GM08714 (cell line): ENCODE measurements at regions not wholly inside any gene's neighbourhood (a gene's known extent, or its start where the extent isn't known, plus 50 kb on each side); places are given as distances from the start of the nearest gene placed in this dataset.

ENCODE experiments used
- H3K4me3 ChIP-seq: fragments of 200-500 bp; sonication (Bioruptor generic); 2 replicates; pipeline ENCODE4 v1.5.1; 2014; ENCODE audit warnings: mild to moderate bottlenecking, low read length, inconsistent platforms
- ZNF274 ChIP-seq: IDR thresholded peaks from 2 replicates; pipeline ENCODE4 v1.6.1; 2012; ENCODE audit warnings: mild to moderate bottlenecking, low read depth, low read length

DNA sequence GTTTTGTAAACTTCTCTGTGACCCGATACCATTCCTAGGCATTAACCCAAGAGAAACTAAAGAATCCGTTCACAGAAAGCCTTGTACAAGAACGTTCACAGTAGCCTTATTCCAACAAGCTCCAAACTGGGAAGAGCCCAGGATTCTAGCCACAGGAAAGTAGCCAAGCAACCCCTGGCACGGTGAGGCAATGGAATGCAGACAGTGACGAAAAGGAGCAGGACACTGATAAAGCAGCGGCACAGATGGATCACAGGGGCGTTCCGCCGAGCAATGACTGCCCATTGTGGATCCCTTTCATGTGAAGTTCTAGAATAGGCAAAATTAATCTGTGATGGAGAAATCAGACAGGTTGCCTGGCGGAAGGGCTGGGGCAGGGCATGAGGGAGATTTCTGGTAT lies 198.7 kb upstream of the CHRNA7 start:
- no peak for TF ChIP-seq ZNF274
- H3K4me3 ChIP-seq: no peak overlapping the region

DNA sequence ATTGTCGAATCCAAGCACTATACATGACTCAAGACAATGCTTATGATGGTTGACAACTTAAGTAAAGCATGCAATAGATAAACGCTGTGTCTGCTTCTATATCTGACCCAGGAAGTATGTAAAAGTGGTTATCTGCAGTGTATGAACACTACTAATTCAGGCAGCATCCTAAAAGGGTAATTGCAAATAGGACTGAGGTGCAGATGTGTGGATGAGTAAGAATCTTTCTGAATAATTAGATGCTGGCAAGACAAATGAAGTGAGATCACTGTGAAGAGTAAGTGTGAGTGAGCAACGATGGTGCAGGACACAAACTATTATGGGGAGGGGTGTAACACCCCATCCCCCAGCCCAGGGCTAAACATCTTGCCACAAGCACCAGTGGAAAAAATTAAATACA lies 195.7 kb upstream of the CHRNA7 start:
- no peak for TF ChIP-seq ZNF274
- H3K4me3 ChIP-seq: no peak overlapping the region

DNA sequence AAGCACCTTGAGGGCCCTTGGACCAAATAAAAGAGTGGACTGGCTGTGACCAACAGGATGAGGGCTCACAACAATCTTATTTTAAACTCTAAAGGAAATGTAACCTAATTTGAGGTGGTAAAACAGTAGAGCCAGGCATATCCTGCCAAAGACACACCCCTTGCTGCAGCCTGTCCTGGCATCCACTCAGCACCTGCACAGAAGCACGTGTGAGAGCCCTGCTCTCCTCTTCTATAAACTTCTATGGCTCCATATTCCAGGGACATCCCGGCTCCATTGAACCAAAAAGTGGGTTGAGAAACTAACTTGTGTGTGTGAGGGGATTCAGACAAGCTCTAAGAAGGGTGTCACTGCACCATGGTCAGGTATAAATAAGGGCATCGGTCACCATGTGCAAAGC lies 190.9 kb upstream of the CHRNA7 start:
- no peak for TF ChIP-seq ZNF274
- H3K4me3 ChIP-seq: no peak overlapping the region

DNA sequence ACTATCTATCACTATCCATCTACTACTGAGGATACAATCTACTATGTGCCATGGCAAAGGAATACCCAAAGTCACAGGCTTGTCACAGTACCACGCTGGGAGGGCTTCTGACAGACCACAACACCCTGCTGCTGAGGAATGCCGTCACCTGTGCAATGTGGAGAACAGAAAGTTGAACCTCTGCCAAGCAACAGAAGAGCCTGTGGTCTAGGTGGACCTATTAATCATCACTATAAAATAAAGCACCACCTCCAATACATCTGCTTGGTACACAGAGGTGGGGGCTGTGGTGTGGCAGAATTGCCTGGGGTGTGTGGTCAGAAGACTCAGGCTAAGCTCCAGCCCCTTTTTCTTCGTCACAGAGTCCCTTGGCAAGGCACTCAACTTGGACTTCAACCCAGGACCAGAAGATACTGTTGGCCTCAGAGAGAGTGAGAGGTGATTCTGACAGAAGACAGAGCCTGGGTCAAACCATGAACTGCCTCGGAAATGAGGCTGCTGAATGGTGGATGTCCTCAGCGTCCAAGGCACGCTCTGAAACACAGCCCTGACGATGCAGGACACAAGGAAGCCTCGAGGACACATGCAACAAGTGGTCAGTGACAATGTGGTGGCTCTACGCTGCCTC lies 189.4 kb upstream of the CHRNA7 start:
- TF ChIP-seq ZNF274: no peak
- no peak overlapping the region for H3K4me3 ChIP-seq

DNA sequence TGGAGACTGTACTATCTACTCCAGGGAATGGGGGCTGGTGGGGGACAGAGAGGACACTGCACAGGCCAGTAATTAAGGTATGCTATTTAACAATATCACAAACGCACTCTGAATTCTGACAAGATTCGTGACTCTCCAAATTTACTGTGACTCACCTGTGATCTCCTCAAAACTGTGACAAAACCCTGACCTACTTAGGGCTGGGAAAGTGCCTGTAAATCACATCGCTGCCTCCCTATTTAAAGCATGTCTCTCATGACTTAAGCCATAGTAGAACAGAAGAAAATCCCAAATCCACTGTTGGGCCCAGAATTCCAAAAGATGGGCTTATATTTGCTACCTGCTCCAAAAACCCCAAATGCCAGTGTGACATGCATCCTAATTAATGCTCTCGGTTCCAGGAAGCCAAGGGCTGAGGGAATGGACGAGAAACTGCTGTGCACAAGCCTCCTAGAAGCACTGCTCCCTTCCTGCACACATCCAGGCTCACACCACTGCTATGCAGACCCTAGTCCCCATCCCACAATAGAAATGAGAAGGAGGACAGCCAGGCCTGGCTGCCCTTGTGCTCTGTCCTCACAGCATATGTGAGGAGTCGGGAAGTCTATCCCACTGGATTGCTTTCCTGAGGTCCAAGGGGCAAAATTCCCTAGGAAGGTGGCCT lies 187.7 kb upstream of the CHRNA7 start:
- H3K4me3 ChIP-seq: no peak overlapping the region
- TF ChIP-seq ZNF274: no peak

DNA sequence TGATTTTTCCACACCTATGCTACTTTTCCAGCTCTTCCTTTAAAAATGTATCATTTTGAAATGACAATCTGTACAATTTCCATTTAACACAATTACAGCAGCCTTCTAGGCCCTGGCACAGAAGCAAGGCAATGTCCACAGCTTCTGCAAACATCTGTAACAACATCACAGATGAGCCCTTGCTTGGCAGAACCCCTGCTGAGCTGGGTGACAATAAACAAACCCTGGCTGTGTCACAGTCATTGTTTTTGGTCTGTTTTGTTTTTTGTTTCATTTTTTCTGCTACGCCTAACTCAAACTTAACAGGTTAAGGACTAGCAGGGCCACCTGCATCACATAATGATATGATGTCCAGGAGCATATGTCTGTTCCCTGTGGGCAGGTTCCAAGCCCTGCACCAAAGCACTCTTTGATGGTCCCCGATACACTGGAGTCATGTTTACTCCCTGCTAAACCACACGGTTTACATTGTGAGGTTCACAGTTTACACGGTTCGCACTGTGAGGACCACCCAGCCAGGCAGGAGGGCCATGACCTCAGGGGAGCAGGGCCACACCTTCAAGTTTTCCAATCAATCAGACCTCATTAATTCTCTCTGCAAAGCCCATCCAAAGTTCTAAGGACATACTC lies 186.8 kb upstream of the CHRNA7 start:
- no peak overlapping the region for H3K4me3 ChIP-seq
- TF ChIP-seq ZNF274: no peak

DNA sequence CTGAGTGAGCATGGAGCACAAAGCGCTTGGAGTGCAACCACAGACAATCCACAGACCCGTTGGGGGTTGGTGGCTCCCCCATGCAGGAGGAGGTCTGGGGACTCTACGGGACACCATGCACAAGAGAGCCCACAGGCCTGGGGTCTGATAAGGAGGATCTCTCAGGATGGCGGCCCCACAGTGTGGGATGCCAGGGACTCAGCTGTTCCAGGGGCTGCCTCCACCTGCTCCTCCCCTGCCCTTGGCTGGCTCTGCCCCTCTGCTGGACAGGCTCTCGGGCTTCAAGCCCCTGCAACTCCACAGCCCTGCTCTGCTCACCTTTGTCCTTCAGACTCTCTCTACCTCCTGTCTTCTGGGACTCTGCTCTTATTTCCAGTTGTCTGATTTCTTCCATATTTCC lies 184.5 kb upstream of the CHRNA7 start:
- no peak for TF ChIP-seq ZNF274
- H3K4me3 ChIP-seq: no peak overlapping the region

DNA sequence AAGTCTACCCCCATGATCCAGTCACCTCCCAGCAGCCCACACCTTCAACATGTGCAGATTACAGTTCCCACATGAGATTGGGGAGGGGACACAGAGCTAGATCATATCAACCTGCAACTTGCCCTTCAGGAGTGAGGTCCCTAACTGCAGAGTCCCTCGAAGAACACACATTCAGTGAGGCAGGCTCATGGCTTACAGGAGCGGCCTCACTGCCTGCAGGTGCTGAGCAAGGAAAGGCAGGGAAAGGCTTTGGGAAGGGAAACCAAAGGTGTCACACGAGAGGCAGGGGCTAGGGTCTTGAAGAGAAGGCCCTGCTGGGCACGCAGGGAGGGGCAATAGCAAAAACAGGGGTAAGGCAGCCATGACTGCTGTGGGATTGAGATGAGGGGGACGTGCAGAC lies 182.4 kb upstream of the CHRNA7 start:
- H3K4me3 ChIP-seq: no peak overlapping the region
- TF ChIP-seq ZNF274: no peak

DNA sequence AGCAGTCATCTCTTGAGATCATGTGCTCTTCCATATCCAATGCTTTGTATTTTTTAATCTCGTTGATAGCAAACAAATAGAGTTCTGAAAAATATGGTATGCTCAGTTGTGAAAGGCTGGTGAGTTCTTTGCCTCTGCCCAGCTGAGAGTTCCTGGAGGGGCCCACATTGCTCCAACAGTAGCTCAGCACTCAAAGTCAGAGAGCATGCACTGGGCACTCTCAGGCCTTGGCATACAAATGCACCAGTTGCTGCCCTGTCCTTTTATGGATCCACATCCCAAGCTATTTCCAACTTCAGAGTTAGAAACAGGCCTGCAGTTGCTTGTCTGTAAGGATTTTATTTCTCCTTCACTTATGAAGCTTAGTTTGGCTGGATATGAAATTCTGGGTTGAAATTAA lies 181.7 kb upstream of the CHRNA7 start:
- no peak overlapping the region for H3K4me3 ChIP-seq
- no peak for TF ChIP-seq ZNF274

DNA sequence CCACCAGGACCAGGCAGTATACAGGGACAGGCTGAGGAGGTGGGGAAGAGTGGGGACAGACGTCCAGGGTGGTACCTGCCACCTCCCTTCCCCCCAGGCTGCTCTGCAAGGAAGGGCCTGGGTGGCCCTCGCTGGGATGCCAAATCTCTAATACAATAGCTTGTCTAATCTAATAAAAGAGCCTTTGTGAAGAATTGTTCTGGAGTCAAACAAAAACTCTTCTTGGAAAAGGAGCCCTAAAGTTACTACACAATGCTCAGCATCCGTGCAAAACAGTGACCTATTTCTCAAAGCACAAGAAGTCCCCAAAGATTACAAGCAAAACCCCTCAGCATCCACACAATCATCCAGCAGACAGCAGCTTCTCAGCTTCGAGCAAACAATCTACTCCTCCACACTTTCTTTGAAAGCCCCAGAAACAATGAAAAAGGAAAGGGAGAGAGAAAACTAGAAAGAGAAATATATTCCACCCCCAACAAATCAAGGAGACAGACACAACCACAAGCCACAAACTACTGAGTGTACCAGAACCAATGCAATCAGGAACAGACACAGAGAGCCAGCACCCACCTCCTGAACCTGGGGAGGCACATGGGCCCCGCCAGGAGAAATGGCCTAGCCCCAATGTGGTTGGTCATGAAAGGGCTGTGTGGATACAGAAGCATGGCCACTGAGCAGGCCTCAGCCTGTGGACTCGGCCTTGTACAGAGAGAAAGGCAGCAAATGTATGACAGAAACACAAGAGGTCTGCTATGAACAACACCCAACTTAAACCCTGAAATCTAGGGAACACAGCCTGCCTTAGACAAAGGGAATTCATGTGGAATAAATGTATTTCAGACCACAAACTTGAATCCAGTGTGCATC lies 177.1 kb upstream of the CHRNA7 start:
- H3K4me3 ChIP-seq: no peak overlapping the region
- TF ChIP-seq ZNF274: no peak

DNA sequence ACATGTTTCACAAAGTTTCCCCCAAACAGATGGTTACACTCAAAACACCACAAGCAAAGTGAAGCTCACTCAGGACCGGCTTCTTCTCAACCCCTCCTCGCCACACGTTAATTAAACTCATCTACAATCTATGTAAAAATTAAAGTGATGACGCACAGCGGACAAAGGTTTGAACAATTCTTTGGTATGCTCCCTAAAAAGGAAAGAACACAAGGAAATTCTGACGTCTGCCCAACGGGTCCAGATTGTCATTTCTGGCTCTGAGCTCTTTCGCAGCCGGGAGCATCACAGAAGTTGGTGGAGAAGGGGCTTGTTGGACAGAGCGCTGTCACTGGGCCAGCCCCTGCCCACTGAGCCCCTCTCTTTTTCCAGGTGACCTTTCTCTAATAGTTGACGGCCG lies 173.7 kb upstream of the CHRNA7 start:
- no peak for TF ChIP-seq ZNF274
- no peak overlapping the region for H3K4me3 ChIP-seq

DNA sequence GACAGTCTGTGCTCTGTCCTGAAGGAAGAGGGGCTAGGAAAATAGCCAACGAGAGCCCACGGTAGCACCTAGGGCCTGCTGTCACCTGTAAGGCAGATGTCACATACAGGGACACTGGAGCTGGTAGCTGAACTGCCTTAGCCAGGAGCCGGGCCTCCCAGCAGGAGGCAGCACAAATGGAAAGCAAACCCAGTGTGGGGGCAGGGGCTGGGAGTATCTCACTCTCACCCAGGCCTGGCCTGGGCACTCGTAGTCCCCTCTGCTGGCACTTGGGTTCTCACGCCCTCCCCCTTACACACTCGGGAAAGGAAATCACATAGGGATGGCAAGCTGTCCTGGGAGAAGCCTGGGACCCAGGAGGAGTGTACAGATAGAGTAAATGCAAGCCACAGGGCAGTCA lies 173.1 kb upstream of the CHRNA7 start:
- no peak overlapping the region for H3K4me3 ChIP-seq
- TF ChIP-seq ZNF274: no peak

DNA sequence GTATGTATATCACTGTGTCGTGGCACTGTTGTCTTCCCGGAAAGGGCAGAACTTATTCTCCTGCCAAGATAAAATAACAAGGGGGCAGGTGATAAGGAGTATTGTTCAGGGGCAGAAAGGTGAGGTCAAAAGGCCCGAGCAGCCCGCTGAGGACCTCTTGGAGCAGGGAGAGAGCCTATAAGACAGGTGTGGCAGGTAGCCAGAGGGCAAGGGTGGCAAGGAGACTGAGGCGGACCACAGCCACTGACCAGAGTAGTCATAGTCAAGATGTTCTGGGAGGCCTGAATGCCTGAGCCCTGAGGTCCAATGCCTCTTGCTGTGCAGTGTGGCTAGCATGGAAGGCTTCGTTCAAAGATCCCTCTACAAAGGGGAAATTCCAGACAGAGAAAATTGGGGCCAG lies 172.3 kb upstream of the CHRNA7 start:
- H3K4me3 ChIP-seq: no peak overlapping the region
- no peak for TF ChIP-seq ZNF274

DNA sequence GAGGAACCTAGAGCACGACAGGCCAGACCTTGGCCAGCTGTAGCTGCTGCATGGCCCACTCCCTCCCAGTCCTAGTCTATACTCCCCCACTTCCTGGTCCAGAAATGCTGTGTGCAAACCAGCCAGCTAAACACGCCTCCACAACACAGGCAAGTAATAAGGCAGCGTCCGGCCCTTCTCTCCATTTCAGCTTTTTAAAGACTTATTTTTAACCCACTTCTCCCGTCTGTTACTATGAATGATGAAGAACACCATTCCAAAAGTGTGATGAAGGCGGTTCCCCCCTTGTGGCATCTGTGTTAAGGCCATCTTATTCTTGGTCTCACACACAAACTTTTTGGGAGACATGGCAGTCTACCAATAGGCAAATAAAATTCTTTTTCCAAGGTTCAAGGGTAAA lies 164.1 kb upstream of the CHRNA7 start:
- no peak for TF ChIP-seq ZNF274
- H3K4me3 ChIP-seq: no peak overlapping the region

DNA sequence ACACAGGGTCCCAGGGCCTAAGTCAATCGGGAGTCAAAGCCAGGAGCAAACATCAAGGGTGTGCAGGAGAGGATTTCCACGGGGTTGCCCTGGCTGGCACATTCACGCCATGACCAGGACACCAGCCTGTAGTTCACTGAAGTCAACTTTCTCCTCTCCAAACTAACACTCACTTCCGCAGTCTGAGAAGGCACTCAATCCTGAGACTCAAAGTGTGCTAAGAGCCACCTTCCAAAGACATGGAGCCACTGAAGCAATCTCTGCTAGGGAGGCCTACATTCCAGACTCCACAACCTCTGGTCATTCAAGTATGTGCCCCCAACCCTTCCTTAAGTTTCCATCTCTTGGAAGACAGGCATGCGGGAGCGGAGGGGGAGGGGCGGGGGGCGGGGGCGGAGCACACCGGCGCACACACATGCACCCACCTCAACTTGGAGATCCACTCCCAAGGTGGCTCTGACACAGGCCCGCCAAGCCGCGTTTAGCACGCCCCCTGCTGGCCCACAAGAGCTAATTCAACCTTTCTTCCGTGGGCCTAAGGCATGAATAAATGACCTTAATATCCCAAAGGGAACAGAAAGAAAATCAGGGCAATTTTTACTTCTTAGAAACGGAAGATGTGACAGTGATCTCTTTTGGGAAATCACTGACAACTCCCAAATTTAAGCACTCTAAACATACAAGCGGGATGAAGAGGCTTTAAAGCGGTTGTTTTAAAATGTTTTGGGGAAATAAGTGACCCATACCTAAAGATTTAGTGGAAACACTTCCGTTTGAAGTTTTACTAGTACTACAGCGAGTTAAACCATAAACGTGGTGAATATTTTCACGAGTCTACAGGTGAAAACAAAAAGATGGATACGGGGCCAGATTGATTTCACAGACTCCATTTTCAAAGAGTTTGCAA lies 162.5 kb upstream of the CHRNA7 start:
- no peak overlapping the region for H3K4me3 ChIP-seq

More for the DNA sequence above, 162.5 kb upstream of the CHRNA7 start:
- no peak for TF ChIP-seq ZNF274
